ENCODE measurements at regions not wholly inside any gene's neighbourhood (a gene's known extent, or its start where the extent isn't known, plus 50 kb on each side); places are given as distances from the start of the nearest gene placed in this dataset.

DNA sequence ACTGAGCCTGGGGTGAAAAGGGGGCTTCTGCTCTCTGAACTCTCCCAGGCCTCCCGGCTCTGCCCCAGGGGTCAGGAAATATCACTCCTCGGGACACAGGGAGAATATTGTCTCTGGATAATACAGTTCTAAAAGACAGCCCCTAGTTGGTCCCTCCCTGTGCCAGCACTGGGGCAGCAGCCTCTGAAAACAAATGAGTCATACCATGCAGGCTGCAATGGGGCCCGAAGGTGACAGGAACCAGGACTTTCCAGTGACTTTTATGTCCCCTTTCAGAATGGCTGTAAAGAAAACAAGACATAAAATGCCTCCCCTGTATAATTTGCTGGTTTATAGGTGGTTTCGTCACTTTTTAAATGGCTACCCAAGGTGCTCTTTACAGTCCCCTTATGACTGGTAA lies 360.0 kb downstream of the NPHP4 start:
- intact Hi-C loops (cut with micrococcal nuclease; ENCODE audit: unreplicated experiment) = no loop called here
- Histone ChIP-seq H3K27me3 (replicated peaks; ENCODE audit: control insufficient read depth, insufficient read depth, low read length) (no peaks in the 10 kb centered on the region), H3K4me3 (ENCODE audit: low read depth, low read length) (no peak overlapping the region), H3K9me3 (no peaks in the 10 kb centered on the region), H3K36me3 (ENCODE audit: control insufficient read depth, insufficient read depth, low read length) (no peaks in the 10 kb centered on the region), H3K4me1 (no peaks in the 10 kb centered on the region)
- DNase-seq = no peak
- H3K4me3 Mint-ChIP-seq (ENCODE audit: unreplicated experiment) = no peak overlapping the region
- H3K27me3 Mint-ChIP-seq (ENCODE audit: insufficient read depth, unreplicated experiment) = no peaks in the 10 kb centered on the region
- H3K9me3 Mint-ChIP-seq (ENCODE audit: unreplicated experiment) = peaks cover 12% of the 10 kb centered on the region
- BruUV-seq (replicated peaks) = no TSS peak
- no peaks in the 10 kb centered on the region for H3K4me1 Mint-ChIP-seq (ENCODE audit: low read depth, unreplicated experiment)
- ChIA-PET POLR2A (no interaction called here), CTCF (interaction anchor here (1.4 kb wide), 1 partner anchor 113 kb away, joined by 3 read pairs; no protein-coding TSS in a partner anchor)
- no peaks in the 10 kb centered on the region for H3K36me3 Mint-ChIP-seq (ENCODE audit: insufficient read depth, unreplicated experiment)
- TF ChIP-seq, protein P1, sequence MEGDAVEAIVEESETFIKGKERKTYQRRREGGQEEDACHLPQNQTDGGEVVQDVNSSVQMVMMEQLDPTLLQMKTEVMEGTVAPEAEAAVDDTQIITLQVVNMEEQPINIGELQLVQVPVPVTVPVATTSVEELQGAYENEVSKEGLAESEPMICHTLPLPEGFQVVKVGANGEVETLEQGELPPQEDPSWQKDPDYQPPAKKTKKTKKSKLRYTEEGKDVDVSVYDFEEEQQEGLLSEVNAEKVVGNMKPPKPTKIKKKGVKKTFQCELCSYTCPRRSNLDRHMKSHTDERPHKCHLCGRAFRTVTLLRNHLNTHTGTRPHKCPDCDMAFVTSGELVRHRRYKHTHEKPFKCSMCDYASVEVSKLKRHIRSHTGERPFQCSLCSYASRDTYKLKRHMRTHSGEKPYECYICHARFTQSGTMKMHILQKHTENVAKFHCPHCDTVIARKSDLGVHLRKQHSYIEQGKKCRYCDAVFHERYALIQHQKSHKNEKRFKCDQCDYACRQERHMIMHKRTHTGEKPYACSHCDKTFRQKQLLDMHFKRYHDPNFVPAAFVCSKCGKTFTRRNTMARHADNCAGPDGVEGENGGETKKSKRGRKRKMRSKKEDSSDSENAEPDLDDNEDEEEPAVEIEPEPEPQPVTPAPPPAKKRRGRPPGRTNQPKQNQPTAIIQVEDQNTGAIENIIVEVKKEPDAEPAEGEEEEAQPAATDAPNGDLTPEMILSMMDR (IDR thresholded peaks at IDR 0.05; ENCODE audit: insufficient read depth in 1 of 2, low read depth in 1 of 2, low read length in 1 of 2, severe bottlenecking in 1 of 2, unreplicated experiment in 1 of 2) = no peak
- no peak overlapping the region for H3K27ac Mint-ChIP-seq (ENCODE audit: unreplicated experiment)

GRCh38 chr1:5628416-5628815 lies 363.8 kb downstream of the NPHP4 start:
- H3K36me3 ChIP-seq (ENCODE audit: control insufficient read depth, insufficient read depth, low read length) = no peaks in the 10 kb centered on the region
- Mint-ChIP-seq H3K27me3 (ENCODE audit: insufficient read depth, unreplicated experiment) (peaks cover 4% of the 10 kb centered on the region), H3K4me3 (ENCODE audit: unreplicated experiment) (no peak overlapping the region), H3K27ac (ENCODE audit: unreplicated experiment) (no peak overlapping the region), H3K4me1 (ENCODE audit: low read depth, unreplicated experiment) (no peaks in the 10 kb centered on the region), H3K9me3 (ENCODE audit: unreplicated experiment) (no peaks in the 10 kb centered on the region), H3K36me3 (ENCODE audit: insufficient read depth, unreplicated experiment) (no peaks in the 10 kb centered on the region)
- intact Hi-C loops (cut with micrococcal nuclease; ENCODE audit: unreplicated experiment) = no loop called here
- H3K27me3 ChIP-seq (replicated peaks; ENCODE audit: control insufficient read depth, insufficient read depth, low read length) = no peaks in the 10 kb centered on the region
- no TSS peak for BruUV-seq (replicated peaks)
- POLR2A ChIA-PET = no interaction called here
- CTCF ChIA-PET = no interaction called here
- H3K4me1 ChIP-seq = no peaks in the 10 kb centered on the region
- DNase-seq = no peak
- TF ChIP-seq, protein P1 (IDR thresholded peaks at IDR 0.05; ENCODE audit: insufficient read depth in 1 of 2, low read depth in 1 of 2, low read length in 1 of 2, severe bottlenecking in 1 of 2, unreplicated experiment in 1 of 2) = no peak
- no peak overlapping the region for H3K4me3 ChIP-seq (ENCODE audit: low read depth, low read length)
- H3K9me3 ChIP-seq = no peaks in the 10 kb centered on the region

DNA sequence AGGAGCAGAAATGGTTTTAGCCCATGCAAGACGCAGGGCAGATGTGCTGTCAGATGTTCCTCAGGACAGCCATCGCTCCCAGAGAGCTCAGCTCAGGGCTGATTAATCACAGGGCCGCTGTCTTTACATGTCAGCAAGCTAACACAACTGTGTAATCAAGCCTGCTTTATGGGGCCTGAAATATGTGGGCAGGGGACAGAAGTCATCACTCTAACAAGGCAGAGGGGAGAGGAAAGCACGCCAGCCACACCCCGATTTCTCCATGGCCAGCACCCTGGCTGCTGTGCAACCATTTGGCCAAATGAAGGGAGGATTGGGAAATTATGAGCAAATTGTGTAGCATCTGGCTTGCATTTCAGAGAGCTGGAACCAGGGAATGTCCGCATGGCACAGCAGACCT lies 368.8 kb downstream of the NPHP4 start:
- no TSS peak for BruUV-seq (replicated peaks)
- Mint-ChIP-seq H3K27ac (ENCODE audit: unreplicated experiment) (no peak overlapping the region), H3K36me3 (ENCODE audit: insufficient read depth, unreplicated experiment) (no peaks in the 10 kb centered on the region), H3K27me3 (ENCODE audit: insufficient read depth, unreplicated experiment) (peaks cover 6% of the 10 kb centered on the region), H3K9me3 (ENCODE audit: unreplicated experiment) (no peaks in the 10 kb centered on the region), H3K4me3 (ENCODE audit: unreplicated experiment) (no peak overlapping the region), H3K4me1 (ENCODE audit: low read depth, unreplicated experiment) (no peaks in the 10 kb centered on the region)
- CTCF ChIA-PET = no interaction called here
- H3K4me3 ChIP-seq (ENCODE audit: low read depth, low read length) = no peak overlapping the region
- H3K36me3 ChIP-seq (ENCODE audit: control insufficient read depth, insufficient read depth, low read length) = no peaks in the 10 kb centered on the region
- POLR2A ChIA-PET = no interaction called here
- no peaks in the 10 kb centered on the region for H3K4me1 ChIP-seq
- DNase-seq = no peak
- H3K27me3 ChIP-seq (replicated peaks; ENCODE audit: control insufficient read depth, insufficient read depth, low read length) = no peaks in the 10 kb centered on the region
- intact Hi-C loops (cut with micrococcal nuclease; ENCODE audit: unreplicated experiment) = loop anchor here (5.0 kb wide), 1 partner anchor 124 kb away; no protein-coding TSS in a partner anchor
- TF ChIP-seq, protein P1 (IDR thresholded peaks at IDR 0.05; ENCODE audit: insufficient read depth in 1 of 2, low read depth in 1 of 2, low read length in 1 of 2, severe bottlenecking in 1 of 2, unreplicated experiment in 1 of 2) = no peak
- no peaks in the 10 kb centered on the region for H3K9me3 ChIP-seq

Data from Caco-2 (cell line).